HEK293 (cell line): ENCODE measurements at regions not wholly inside any gene's neighbourhood (a gene's known extent, or its start where the extent isn't known, plus 50 kb on each side); places are given as distances from the start of the nearest gene placed in this dataset.
"Not testable (repeated sequence)": the region's sequence is repeated elsewhere in the genome, so short reads cannot be mapped to it uniquely, and the experiment has no call there.

ENCODE experiments used
- CTCF ChIA-PET: fragments of 350-600 bp; formaldehyde crosslinking; extraction: SDS; loops from one replicate; lab custom pipeline; 2021; ENCODE audit warnings: antibody characterized with exemption; lab: Yijun Ruan, JAX
- POLR2A ChIA-PET: fragments of 300-600 bp; formaldehyde crosslinking; extraction: SDS; loops from one replicate; lab custom pipeline; 2020; ENCODE audit warnings: antibody characterized with exemption, inconsistent platforms; lab: Yijun Ruan, JAX
- H3K27ac ChIP-seq: fragments of 200-500 bp; sonication (Bioruptor generic); 2 replicates; pipeline ENCODE4 v1.5.1; 2014; ENCODE audit warnings: low read depth, low read length, control low read depth, inconsistent platforms; ENCODE audit errors: extremely low read depth
- H3K36me3 ChIP-seq, 2 experiments: fragments of 200-500 bp in 1 of 2; sonication (Bioruptor generic) in 1 of 2; 1 replicate in 1 of 2; 2 replicates in 1 of 2; pipeline ENCODE4 v1.5.1; 2014 to 2017; ENCODE audit warnings: inconsistent platforms in 2 of 2, low read length in 2 of 2; ENCODE audit not compliant: control insufficient read depth in 2 of 2, insufficient read depth in 1 of 2
- H3K4me1 ChIP-seq: fragments of 200-500 bp; sonication (Bioruptor generic); 2 replicates; pipeline ENCODE4 v1.5.1; 2014; ENCODE audit warnings: mild to moderate bottlenecking, low read length, inconsistent platforms; ENCODE audit not compliant: control insufficient read depth, insufficient read depth
- H3K4me3 ChIP-seq: 2 replicates; pipeline ENCODE4 v1.5.1; 2011; ENCODE audit warnings: low read depth, mild to moderate bottlenecking, control low read depth, low read length, moderate library complexity
- H3K9me3 ChIP-seq: fragments of 200-500 bp; sonication (Bioruptor generic); 2 replicates; pipeline ENCODE4 v1.5.1; 2014; ENCODE audit warnings: low read depth, low read length, inconsistent platforms; ENCODE audit not compliant: control insufficient read depth, insufficient read depth
- BCL6B ChIP-seq: fragments of 450-650 bp; formaldehyde crosslinking; IDR thresholded peaks from 2 replicates; pipeline ENCODE4 v1.5.1; 2017; ENCODE audit warnings: missing biosample characterization, missing genetic modification characterization
- GLI2 ChIP-seq: fragments of 450-650 bp; formaldehyde crosslinking; IDR thresholded peaks from 2 replicates; pipeline ENCODE4; 2017; ENCODE audit warnings: missing biosample characterization, missing genetic modification characterization, low read depth, borderline replicate concordance
- KLF1 ChIP-seq: fragments of 450-650 bp; formaldehyde crosslinking; IDR thresholded peaks from 2 replicates; pipeline ENCODE4 v1.5.1; 2016; ENCODE audit warnings: missing biosample characterization, missing genetic modification characterization
- ZBTB8A ChIP-seq: fragments of 450-650 bp; formaldehyde crosslinking; IDR thresholded peaks from 2 replicates; pipeline ENCODE4 v1.5.1; 2016; ENCODE audit warnings: missing biosample characterization, missing genetic modification characterization
- ZNF132 ChIP-seq: fragments of 450-650 bp; formaldehyde crosslinking; IDR thresholded peaks from 2 replicates; pipeline ENCODE4 v1.5.1; 2017; ENCODE audit warnings: missing biosample characterization, missing genetic modification characterization, borderline replicate concordance
- ZNF146 ChIP-seq: fragments of 450-650 bp; formaldehyde crosslinking; IDR thresholded peaks from 2 replicates; pipeline ENCODE4 v1.5.1; 2016; ENCODE audit warnings: missing biosample characterization, missing genetic modification characterization
- ZNF184 ChIP-seq: fragments of 450-650 bp; IDR thresholded peaks from 2 replicates; pipeline ENCODE4 v1.5.1; 2018; ENCODE audit warnings: missing biosample characterization, mild to moderate bottlenecking, missing genetic modification characterization
- ZNF341 ChIP-seq: fragments of 450-650 bp; formaldehyde crosslinking; IDR thresholded peaks from 2 replicates; pipeline ENCODE4; 2016; ENCODE audit warnings: low read depth, missing biosample characterization, missing genetic modification characterization
- ZNF394 ChIP-seq: fragments of 450-650 bp; formaldehyde crosslinking; IDR thresholded peaks from 2 replicates; pipeline ENCODE4 v1.5.1; 2016; ENCODE audit warnings: missing biosample characterization, missing genetic modification characterization, mild to moderate bottlenecking, moderate library complexity, borderline replicate concordance
- ZNF404 ChIP-seq: fragments of 450-650 bp; formaldehyde crosslinking; IDR thresholded peaks from 2 replicates; pipeline ENCODE4 v1.5.1; 2017; ENCODE audit warnings: missing biosample characterization, missing genetic modification characterization
- ZNF426 ChIP-seq: fragments of 450-650 bp; formaldehyde crosslinking; IDR thresholded peaks from 2 replicates; pipeline ENCODE4 v1.5.1; 2017; ENCODE audit warnings: missing biosample characterization, missing genetic modification characterization, mild to moderate bottlenecking, inconsistent platforms, moderate library complexity
- ZNF544 ChIP-seq: fragments of 450-650 bp; formaldehyde crosslinking; IDR thresholded peaks from 2 replicates; pipeline ENCODE4 v1.5.0; 2017; ENCODE audit warnings: missing biosample characterization, missing genetic modification characterization
- ZNF549 ChIP-seq: fragments of 450-650 bp; IDR thresholded peaks from 2 replicates; pipeline ENCODE4 v1.5.1; 2018; ENCODE audit warnings: missing biosample characterization, missing genetic modification characterization, mild to moderate bottlenecking, inconsistent platforms, moderate library complexity
- ZNF580 ChIP-seq: fragments of 450-650 bp; formaldehyde crosslinking; IDR thresholded peaks from 2 replicates; pipeline ENCODE4 v1.5.1; 2016; ENCODE audit warnings: missing biosample characterization, missing genetic modification characterization
- ZNF623 ChIP-seq: fragments of 450-650 bp; formaldehyde crosslinking; IDR thresholded peaks from 2 replicates; pipeline ENCODE4 v1.5.1; 2016; ENCODE audit warnings: missing biosample characterization, missing genetic modification characterization
- ZNF629 ChIP-seq: fragments of 450-650 bp; formaldehyde crosslinking; IDR thresholded peaks from 2 replicates; pipeline ENCODE4 v1.5.1; 2017; ENCODE audit warnings: missing biosample characterization, missing genetic modification characterization
- ZNF664 ChIP-seq: fragments of 450-650 bp; formaldehyde crosslinking; IDR thresholded peaks from 2 replicates; pipeline ENCODE4 v1.5.1; 2016; ENCODE audit warnings: missing biosample characterization, missing genetic modification characterization
- ZXDB ChIP-seq: fragments of 450-650 bp; formaldehyde crosslinking; IDR thresholded peaks from 2 replicates; pipeline ENCODE4 v1.5.1; 2016; ENCODE audit warnings: missing biosample characterization, missing genetic modification characterization
- TF ChIP-seq, protein P1 (sequence below): fragments of 450-650 bp; formaldehyde crosslinking; conservative IDR thresholded peaks from 2 replicates; pipeline ENCODE4 v1.5.1; 2016; ENCODE audit warnings: low read depth, missing biosample characterization, missing genetic modification characterization

DNA sequence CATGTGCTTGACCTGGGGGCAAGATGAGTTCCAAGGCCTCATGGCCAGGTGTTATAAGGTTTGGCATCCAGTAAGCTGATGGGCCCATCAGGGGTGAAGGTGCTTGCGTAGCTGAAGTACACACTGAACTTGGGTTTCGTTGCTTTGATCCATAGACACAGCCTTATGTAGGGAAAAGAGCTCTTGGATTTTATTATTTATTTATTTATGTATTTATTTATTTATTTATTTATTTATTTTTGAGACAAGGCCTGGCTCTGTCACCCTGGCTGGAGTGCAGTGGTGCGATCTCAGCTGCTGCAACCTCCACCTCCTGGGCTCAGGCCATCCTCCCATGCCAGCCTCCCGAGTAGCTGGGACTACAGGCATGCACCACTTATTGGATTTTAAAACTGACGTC is 63.2 kb downstream of the FOXD2 start (continued):
- TF ChIP-seq ZBTB8A (tag by site-specific recombination) (peak; percentile 59; the same call in 1 of the 2 replicates), ZNF404 (tag by site-specific recombination) (0 out of 2 replicates have a peak, but pooled peaks have one; percentile 61), ZNF629 (0 out of 2 replicates have a peak, but pooled peaks have one; percentile 16), ZNF623 (tag by site-specific recombination) (peak; percentile 61), ZNF664 (tag by site-specific recombination) (0 out of 2 replicates have a peak, but pooled peaks have one; percentile 28), ZNF544 (tag by site-specific recombination) (no peak), ZNF184 (tag by site-specific recombination) (no peak), ZXDB (tag by site-specific recombination) (peak; percentile 35; the same call in 1 of the 2 replicates), ZNF549 (tag by site-specific recombination) (no peak), ZNF394 (tag by site-specific recombination) (peak; percentile 83), ZNF426 (tag by site-specific recombination) (peak; percentile 61), BCL6B (no peak)
- TF ChIP-seq, protein P1, sequence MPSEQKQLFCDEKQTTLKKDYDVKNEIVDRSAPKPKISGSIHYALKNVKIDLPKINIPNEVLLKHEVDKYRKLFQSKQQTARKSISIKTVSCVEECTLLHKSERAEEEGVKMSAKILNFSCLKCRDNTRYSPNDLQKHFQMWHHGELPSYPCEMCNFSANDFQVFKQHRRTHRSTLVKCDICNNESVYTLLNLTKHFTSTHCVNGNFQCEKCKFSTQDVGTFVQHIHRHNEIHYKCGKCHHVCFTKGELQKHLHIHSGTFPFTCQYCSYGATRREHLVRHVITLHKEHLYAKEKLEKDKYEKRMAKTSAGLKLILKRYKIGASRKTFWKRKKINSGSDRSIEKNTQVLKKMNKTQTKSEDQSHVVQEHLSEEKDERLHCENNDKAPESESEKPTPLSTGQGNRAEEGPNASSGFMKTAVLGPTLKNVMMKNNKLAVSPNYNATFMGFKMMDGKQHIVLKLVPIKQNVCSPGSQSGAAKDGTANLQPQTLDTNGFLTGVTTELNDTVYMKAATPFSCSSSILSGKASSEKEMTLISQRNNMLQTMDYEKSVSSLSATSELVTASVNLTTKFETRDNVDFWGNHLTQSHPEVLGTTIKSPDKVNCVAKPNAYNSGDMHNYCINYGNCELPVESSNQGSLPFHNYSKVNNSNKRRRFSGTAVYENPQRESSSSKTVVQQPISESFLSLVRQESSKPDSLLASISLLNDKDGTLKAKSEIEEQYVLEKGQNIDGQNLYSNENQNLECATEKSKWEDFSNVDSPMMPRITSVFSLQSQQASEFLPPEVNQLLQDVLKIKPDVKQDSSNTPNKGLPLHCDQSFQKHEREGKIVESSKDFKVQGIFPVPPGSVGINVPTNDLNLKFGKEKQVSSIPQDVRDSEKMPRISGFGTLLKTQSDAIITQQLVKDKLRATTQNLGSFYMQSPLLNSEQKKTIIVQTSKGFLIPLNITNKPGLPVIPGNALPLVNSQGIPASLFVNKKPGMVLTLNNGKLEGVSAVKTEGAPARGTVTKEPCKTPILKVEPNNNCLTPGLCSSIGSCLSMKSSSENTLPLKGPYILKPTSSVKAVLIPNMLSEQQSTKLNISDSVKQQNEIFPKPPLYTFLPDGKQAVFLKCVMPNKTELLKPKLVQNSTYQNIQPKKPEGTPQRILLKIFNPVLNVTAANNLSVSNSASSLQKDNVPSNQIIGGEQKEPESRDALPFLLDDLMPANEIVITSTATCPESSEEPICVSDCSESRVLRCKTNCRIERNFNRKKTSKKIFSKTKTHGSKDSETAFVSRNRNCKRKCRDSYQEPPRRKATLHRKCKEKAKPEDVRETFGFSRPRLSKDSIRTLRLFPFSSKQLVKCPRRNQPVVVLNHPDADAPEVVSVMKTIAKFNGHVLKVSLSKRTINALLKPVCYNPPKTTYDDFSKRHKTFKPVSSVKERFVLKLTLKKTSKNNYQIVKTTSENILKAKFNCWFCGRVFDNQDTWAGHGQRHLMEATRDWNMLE (tag by site-specific recombination) = peak; percentile 76
- TF ChIP-seq, all 188 proteins: peak for 14

GRCh38 chr1:47502746-47503370 is 65.0 kb downstream of the FOXD2 start:
- Histone ChIP-seq H3K36me3 (no peaks in the 10 kb centered on the region), H3K4me1 (no peaks in the 10 kb centered on the region; the same call in 1 of the 2 replicates), H3K27ac (no peak overlapping the region), H3K9me3 (no peaks in the 10 kb centered on the region), H3K4me3 (no peak overlapping the region)
- ChIA-PET POLR2A (no interaction called here), CTCF (interaction anchor here (0.5 to 1.8 kb wide), 5 partner anchors 65 to 1148 kb away, joined by 3 to 7 read pairs (median 5); partner anchors contain the start of gene FOXD2)
- TF ChIP-seq ZNF132 (no peak), GLI2 (tag by site-specific recombination) (no peak), KLF1 (tag by site-specific recombination) (no peak), ZNF341 (tag by site-specific recombination) (peak; percentile 82)

GRCh38 chr1:47504840-47505239 is 67.0 kb downstream of the FOXD2 start:
- peaks cover 12% of the 10 kb centered on the region for H3K4me1 ChIP-seq
- POLR2A ChIA-PET, H3K9me3 ChIP-seq, H3K36me3 ChIP-seq, H3K4me3 ChIP-seq, H3K27ac ChIP-seq: not testable (repeated sequence)
- CTCF ChIA-PET = interaction anchor here (0.9 to 1.8 kb wide), 4 partner anchors 17 to 222 kb away, joined by 3 to 7 read pairs (median 5); partner anchors contain the start of gene FOXD2
- TF ChIP-seq ZNF146 (tag by site-specific recombination) (peak; percentile 90), ZNF580 (0 out of 2 replicates have a peak, but pooled peaks have one; percentile 27)
